CD4-positive, alpha-beta T cell treated with Interferon gamma for 1 hour (primary cell): ENCODE measurements at regions not wholly inside any gene's neighbourhood (a gene's known extent, or its start where the extent isn't known, plus 50 kb on each side); places are given as distances from the start of the nearest gene placed in this dataset.

Source experiments
- DNase-seq: peaks from one replicate; pipeline ENCODE4 v3.0.0-alpha.2; 2020

DNA sequence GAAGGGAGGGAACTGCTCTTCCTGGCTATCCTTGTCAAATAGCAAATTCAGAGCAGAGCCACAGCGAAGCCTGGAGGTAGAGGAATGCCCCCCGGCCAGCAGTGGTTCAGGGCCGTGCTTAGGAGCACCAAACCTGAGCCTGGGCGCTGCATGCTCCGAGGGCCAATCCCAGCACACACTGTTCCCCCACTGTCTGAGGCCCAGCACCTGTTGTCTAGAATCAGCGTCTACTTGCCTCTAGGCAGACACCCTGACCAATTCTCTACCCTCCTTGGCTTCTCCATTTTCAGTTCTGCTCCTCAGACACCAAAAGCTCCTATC lies 177.6 kb upstream of the PKDCC start:
- no peak for DNase-seq

DNA sequence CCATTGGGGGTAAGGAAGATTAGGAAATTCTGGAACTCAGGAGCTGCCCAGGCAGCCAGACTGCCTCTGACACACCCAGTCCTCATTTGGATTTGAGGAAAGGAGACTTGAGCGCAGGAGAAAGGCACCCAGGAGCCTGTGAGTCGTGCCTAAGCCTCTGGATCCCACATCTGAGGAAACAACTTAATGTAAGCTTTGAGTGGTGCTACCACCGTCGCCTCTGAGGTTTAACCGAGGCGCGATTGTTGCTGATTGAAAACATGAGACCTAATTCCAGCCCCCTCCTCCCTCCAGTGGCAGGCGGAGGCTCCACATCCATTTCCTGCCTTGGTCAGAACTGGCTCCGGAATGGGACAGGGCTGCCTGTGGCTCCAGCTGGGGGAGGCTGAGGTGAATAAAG lies 176.7 kb upstream of the PKDCC start:
- no peak for DNase-seq

DNA sequence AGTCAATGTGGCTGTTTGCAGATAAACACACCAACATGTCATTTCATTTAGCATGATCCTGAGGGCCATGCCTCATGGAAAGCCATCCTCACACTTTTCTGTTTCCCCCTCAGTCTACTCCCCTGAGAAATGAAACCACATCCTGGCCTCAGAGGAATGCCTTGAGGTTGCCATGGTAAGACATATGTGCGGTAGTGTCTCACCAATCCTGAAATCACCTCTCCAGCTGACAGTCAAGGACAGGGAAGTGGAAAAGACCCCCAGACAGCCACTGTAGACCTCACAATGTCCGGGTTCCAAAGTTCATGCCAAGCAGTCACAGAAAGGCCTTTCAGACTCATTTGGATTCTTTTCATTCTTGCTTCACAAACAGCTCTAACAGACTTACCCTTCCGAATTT lies 175.2 kb upstream of the PKDCC start:
- DNase-seq = no peak

DNA sequence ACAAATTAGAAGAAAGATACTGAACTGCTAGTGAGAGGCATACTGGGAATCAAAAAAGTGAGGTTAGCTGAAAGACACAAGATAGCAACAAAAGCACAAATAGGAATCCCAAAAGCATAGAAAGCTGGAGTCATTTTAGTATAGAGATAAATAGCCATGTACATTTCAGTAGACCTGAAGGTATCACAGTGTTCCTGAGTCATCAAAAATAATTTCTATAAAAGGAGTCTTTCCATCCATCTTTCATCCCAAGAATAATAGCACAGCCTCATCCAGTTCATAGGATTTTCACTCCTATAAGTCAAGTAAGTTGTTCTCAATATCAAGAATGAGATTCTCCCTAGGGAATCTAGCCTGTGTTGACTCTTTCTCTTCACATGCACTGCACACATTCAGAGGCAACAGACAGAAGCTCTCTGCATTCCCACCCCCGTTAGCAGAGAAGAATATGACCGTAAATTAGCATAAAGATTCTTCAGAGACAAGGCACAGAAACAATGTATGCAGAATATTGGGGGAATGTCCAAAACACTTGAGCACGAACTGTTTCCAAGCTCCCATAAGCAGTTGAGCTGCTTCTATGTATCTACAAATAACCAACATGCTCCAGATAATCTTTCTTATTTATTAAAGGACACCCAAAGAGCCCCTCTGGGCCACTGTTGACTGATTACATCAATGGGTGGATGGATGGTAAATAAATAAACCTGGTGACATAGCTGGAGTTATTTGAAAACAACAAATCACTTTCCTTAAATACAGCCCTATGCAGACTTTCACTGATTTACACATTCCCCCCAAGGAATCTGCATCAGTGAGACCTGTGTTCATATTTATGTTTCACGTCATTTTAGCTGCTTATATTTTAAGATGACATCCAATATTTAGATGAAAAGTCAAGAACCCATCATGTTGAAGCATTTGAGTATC lies 174.5 kb upstream of the PKDCC start:
- DNase-seq = no peak

DNA sequence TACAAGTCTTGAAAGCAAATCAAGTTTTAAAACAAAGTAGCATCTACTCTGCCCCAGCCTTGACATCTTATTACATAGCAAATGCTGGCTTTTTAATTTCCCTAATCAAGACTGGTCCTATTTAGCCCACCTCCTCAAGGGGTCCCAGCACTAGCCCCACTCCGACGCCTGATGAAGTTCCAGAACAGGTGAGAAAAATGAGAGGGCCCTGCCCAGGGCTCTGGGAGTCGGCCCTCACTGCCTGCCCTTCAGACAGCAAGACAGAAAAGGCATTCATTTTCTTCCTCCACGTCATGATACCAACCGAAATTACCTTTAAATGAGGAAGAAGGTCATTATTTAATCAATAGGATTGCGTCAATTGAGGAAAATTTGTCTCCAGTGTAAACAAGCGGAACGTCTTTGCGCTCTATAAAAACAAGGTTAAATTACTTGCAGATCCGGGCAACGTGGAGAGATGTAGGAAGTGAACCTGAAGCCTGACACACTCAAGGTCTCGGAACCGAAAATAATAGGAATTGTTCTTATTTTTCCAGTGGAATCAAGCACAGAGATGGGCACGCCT lies 170.6 kb upstream of the PKDCC start:
- no peak for DNase-seq

DNA sequence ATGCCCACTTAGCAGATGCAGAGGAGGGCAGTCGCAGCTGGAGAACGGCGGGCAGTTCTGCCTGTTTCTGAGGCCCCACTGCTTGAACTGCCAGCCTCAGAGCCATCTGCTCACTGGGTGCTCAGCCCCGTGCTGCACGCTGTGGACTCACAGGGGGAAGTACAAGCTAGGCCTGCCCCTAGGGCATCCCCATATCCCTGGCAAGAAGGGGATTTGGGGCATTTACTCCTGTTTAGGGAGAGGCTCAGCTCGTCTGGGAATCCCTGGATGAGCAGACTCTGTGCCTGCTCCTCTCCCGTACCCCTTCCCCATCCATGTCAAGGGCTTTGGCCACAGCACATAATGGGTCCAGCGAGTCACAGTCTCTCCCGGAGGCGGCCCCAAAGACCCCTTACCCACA lies 169.8 kb upstream of the PKDCC start:
- DNase-seq = no peak

DNA sequence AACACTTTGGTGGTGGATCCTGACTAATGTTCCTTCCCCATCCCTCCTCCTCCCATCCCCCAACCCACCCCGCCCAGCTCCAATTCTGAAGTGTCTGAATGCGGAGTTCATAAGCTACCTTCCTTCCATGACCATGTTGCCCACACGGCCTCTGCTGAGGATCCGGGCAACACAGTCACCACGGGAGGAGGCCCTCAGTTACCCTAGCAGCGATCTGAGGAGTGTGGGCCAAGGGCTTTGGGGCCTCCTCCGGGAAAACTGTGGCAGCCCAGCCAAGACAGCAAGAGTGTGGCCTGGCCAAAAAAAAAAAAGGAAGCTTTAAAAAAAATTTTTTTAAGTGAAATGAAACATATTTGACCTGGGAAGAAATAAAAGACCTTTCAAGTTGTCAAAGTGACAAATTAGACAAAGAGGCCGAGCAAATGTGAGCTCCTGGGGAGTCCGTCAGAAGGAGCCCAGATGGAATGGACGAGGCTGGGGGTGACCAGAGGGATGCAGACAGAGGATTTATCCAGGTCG lies 169.0 kb upstream of the PKDCC start:
- DNase-seq = no peak

DNA sequence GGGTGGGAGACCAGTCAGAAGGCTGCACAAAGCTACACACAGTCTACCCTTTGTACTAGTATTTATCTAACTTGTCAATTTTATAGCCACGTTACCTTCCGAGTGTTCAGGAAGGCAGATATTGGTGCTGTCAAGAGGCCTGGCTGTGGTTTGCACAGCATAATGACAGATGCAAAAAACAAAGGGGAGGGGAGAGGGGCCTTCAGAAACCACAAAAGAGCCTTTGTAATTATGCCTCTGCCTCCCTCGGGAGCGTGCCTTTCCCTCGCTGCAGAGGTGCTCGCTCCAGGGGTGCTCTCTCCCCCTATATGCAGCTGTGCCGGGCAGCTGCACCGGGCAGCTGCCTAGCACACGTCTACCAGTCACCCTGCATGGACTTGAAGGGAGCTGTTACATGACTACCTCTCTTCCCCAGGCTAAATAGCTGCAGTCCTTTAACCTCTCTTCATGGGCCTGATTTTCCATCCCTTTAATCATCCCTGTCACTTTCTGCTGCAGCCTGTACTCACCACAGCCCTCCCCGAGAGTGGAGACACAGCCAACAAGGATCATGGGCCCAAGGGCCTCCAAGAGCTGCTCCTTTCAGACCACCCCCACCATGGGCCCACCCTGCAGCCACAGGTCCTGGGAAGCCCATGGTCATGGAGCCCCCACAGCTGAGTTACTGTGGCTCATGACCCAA lies 168.4 kb upstream of the PKDCC start:
- no peak for DNase-seq

DNA sequence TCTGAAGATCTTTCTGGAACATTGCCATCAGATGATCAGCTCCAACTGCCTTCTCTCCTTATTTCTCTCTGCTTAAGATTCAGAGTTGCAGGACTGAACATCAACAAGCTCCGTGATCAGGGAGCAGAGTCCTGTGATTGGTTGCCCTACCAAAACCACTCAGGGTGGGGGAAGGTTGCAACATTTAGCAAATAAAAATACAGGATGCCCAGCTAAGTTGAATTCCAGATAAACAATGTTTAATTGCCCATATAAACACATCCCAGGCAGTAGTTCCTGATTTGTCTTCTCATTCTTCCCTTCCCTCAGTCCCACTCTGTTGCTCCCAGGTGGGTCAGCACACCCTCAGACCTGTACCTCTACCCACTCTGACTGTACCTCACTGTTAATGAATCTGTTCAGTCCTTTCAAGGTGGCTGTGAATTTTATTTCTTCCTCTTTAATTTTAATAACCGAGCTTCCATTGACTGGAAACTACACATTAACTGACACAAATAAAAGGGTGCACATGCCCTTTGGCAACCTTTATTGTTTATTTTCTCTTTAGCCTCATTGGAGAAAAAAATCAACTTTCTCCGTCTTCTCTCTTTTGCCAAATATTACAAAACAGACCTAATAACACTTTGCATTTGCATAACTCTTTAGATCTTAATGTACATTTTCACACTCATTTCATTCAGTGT lies 167.1 kb upstream of the PKDCC start:
- no peak for DNase-seq

DNA sequence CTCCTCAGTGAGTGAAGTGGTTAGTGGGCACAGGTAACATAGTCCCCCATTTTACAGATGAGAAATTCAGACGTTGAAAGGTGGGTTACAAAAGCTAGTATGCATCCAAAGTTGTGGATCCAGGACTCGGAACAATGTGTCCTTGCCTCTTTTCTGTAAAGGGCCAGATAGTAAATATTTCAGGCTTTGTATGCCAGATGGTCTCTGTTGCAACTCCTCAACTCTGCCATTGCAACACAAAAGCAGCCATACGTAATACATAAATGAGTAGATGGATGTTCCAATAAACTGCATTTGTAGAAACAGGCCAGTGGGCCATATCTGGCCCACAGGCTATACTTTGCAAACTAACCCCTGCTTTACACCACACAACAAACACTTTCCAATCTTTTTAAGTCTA lies 166.6 kb upstream of the PKDCC start:
- no peak for DNase-seq

DNA sequence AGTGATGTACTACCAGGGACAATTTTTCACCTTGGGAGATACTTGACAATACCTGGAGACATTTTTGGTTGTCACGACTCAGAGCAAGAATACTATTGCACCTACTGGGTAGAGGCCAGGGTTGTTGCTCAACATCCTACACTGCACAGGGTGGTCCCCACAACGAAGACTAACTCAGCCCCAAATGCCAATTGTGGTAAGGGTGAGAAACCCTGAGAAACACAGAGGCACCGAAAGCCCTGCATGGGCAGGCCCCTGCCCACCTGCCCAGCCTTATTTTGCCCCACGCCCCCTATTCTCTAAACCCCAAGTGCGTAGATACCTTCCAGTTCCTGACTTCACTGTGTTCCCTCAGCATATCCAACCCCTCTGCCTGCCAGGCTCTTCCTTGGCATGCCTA lies 163.1 kb upstream of the PKDCC start:
- DNase-seq = no peak

DNA sequence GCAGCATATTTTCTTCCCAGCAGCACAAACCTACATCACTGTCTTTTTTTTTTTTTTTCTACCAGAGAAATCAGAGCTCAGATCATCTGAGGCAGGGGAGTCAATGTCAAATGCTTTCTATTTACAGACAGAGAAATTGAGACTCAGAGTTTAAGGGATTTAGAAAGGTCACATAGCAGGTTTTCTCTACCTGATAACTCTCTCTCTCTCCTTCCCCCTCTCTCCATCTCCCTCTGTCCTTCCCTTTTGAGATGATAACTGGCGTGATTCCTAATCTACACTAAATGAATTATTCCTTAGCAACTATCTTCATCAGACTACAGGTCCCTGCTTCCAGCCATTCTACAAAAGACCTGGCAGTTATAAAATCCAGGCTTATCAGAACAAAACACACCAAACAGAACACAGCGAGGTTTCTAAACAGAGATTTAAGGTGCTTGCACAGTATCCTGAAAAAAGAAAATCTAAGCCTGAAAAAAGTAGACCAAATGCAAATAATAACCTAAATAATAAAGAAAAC lies 161.6 kb upstream of the PKDCC start:
- DNase-seq = no peak

DNA sequence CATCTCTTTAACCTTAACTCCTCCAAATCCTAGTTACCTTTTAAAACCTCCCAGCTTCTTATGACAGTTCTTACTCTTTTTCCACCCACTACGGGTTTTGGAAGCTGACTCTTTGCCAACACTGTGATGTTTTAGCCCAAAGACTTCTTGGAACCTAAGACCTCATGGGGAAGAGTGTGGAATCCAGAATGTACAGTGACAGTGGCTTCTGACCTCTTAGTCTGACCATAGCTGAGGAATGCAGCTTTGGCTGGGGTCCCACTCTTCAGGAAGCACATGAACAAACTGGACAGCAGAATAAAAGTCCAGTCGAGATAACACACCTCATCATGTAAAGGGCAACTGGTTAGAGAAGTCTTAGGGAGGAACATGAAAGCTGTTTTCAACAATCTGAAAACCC lies 161.1 kb upstream of the PKDCC start:
- no peak for DNase-seq

DNA sequence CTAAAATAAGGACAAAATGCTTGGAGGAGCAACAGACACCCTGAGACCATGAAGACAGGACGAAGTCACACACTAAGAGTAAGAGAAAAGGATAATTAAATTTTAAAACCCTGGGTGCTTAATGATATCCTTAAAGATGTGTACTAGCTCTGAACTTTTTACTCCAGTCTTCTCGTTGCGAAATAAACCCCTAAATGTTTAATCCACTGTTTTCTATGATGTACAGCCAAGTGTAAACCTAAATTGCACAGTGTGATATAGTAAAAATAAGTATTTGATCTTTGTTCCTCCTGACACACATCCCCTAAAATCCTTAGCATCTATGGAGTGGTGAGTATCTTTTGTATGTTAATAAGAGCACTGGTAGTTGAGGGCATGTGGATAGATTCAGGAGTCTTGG lies 157.5 kb upstream of the PKDCC start:
- DNase-seq = no peak

DNA sequence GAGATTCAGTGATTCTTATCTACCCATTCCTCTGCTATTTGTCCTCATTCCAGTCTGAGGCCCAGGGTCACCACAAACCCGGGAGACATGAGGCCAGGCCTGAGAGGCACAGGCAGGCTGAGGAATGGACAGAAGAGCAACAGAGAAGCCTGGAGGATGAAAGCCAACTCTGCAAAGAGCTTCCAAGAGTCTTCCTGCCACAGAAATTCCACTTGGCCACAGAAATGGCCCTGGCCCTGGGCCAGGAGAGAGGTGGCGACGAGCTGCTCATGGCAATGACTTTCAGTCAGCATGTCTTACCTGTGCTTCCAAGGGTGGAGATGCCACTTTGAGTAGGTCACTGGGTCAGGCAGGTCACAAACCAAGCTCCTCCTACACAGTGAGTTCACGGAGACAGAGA lies 155.3 kb upstream of the PKDCC start:
- no peak for DNase-seq

DNA sequence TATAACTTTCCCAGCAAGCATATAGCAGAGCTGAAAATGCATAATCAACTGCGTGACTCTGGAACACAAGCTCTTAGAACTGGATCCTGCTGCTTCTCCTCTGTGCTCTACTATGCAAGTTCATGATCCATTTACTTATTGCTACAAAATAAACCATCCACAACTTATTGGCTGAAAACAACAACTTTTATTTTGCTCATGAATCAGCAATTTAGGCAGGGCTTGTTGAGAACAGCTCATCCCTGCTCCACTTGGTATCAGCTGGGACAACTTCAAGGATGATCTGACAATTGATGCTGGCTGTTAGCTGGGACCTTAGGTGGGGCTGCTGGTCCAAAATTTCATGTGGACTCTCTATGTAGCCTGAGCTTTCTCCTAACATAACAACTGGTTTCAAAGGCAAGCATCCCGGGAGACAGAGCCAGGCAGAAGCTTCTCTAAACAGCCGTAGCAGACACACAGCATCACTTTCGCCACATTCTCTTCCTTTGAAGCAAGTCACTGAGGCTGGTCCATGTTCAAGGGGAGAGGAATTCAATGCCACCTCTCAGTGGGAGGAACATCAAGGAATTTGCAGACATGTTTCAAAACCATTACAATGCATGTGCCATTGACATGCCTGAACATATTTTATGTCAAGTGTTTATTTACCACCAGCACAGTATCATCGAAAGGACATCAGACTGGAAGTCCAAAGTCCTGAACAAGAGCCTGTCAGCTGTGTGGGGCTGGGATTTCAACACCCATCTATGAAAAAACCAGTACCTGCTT lies 153.1 kb upstream of the PKDCC start:
- DNase-seq = no peak

DNA sequence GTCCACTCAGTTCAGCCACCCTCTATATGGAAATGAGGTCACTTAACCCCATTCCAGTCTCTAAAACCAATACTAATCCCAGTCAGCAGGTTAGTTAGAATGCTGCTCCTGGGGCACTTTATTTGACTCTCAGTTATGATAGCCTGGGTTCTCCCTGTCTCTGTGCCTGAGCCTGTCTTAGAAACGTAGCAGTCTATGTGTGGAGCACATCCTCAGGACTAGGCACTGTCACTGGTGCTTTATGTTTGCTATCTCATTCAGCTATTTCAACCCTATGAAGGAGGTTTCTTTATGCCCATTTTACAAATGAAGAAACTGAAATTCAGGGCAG lies 152.5 kb upstream of the PKDCC start:
- no peak for DNase-seq

DNA sequence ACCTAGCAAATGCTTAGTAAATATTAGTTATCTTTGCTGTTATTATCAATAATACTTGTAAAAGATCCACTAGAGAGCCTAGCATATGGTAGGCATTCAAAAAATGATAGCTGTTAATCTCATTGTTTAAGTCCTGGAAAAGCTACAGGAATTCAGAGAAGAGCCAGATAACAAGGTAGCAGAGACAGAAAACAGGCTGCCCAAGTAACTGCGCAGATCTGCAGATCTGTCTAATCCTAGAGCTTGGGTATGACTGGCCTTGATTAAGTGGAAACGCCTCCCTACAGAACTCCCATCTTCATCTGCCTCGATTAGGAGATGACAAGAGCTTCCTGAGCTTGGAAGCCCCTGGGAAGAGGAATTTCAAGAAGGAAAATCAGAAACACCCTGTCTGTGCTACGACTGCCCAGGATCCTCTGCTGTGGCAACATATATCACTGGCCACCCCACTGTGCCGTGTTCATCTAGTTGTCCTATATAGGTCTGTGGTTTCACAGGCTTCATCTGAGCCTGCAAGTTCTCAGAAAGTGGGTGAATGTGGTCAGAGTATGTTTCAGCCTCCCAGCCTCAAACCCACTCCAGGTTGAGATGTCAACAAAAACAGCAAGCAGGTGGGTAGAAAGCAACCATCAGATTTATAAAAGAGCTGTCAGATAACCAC lies 151.5 kb upstream of the PKDCC start:
- DNase-seq = peak; percentile 33

DNA sequence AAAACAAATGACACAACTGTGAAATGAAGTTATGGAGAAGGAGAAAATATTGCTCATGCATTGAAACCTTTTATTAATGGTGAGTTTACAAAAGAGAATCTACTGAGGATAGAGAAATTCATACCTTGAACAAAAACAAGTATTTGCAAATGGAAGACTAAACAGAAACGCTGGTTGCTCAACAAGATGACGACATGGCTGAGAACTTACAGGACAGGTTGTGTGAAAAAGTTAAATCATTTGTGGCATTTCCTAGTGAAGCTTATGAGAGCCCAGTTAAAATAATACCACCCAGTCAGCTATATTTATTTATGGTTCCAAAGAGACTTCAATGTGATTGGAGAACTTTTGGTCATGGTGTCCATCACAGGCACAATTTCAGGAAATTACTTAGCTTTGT lies 148.6 kb upstream of the PKDCC start:
- DNase-seq = no peak

DNA sequence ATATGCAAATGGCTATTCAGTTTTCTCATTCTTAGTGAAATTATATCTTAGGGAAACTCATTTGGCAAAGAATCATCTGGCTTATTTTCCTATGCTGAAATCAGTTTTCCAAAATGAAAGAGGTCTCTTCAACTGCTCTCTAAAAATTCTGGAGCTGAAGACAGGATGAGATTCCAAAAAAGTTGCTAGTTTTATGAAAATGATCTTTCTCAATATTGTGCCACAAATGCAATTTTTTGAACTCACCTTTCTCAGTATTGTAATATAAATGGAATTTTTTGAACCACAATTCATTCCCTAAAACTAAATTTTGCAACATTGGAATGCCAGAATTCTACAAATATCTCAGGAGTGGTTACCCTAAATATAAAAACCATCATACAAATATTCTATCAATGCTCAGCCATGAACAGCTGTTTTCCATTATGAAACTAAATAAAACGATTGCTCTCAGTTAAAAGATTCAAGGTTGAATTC lies 147.7 kb upstream of the PKDCC start:
- no peak for DNase-seq

DNA sequence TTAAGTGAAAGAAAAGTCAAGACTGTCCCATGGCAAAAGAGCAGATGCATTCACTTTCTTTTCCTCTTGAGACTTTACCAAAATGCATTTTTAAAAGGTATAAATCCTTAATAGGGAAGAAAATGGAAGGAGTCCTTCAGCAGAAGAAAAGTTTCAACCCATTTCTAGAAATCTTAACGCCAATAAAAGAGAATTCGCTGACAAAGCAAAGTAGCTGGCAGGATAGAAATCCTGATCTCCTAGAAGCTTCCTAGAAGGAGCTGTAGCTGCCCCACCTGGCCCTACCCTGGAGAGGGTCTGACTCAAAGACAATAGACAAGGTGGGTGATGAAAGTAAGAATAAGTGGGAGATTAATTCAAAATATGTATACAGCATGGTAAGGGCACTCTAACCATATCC lies 144.9 kb upstream of the PKDCC start:
- DNase-seq = no peak
